NT2/D1 (cell line): ENCODE measurements at regions not wholly inside any gene's neighbourhood (a gene's known extent, or its start where the extent isn't known, plus 50 kb on each side); places are given as distances from the start of the nearest gene placed in this dataset.

Experiments used
- SUZ12 ChIP-seq: IDR thresholded peaks from 2 replicates; pipeline ENCODE4 v1.6.1; 2011; ENCODE audit not compliant: insufficient read length, insufficient read depth; ENCODE audit errors: extremely low read depth
- YY1 ChIP-seq: IDR thresholded peaks from 2 replicates; pipeline ENCODE4 v1.6.1; 2011; ENCODE audit not compliant: insufficient read length, insufficient read depth
- ZNF274 ChIP-seq: IDR thresholded peaks from 2 replicates; pipeline ENCODE4 v1.6.1; 2011; ENCODE audit warnings: mild to moderate bottlenecking, low read depth, low read length

- TF ChIP-seq SUZ12 (no peak), ZNF274 (no peak), YY1 (no peak)
These were observed 877.2 kb downstream of the TLE4 start for GRCh38 chr9:80448996-80449395.
